ENCODE measurements at regions not wholly inside any gene's neighbourhood (a gene's known extent, or its start where the extent isn't known, plus 50 kb on each side); places are given as distances from the start of the nearest gene placed in this dataset.

- DNase-seq: no peak
These were observed 132.4 kb upstream of the CNTN1 start for GRCh38 chr12:40559865-40560264.

GRCh38 chr12:40560848-40561247, 131.4 kb upstream of the CNTN1 start:
- no peak for DNase-seq

GRCh38 chr12:40561395-40561966, 130.8 kb upstream of the CNTN1 start:
- no peak for DNase-seq

GRCh38 chr12:40565029-40565633, 127.1 kb upstream of the CNTN1 start:
- DNase-seq: no peak

GRCh38 chr12:40566271-40566670, 126.0 kb upstream of the CNTN1 start:
- no peak for DNase-seq

GRCh38 chr12:40569626-40570179, 122.5 kb upstream of the CNTN1 start:
- no peak for DNase-seq

- DNase-seq: no peak
These were observed 119.2 kb upstream of the CNTN1 start for GRCh38 chr12:40573024-40573423.

GRCh38 chr12:40575987-40576386, 116.3 kb upstream of the CNTN1 start:
- no peak for DNase-seq

- DNase-seq: no peak
These were observed 114.4 kb upstream of the CNTN1 start for GRCh38 chr12:40577834-40578233.

- no peak for DNase-seq
These were observed 112.6 kb upstream of the CNTN1 start for GRCh38 chr12:40579687-40580086.

GRCh38 chr12:40580346-40580745, 111.9 kb upstream of the CNTN1 start:
- DNase-seq: no peak

- no peak for DNase-seq
These were observed 110.3 kb upstream of the CNTN1 start for GRCh38 chr12:40581889-40582288.

GRCh38 chr12:40583743-40584142, 108.5 kb upstream of the CNTN1 start:
- DNase-seq: no peak

GRCh38 chr12:40584763-40585162, 107.5 kb upstream of the CNTN1 start:
- DNase-seq: no peak

GRCh38 chr12:40586823-40587222, 105.4 kb upstream of the CNTN1 start:
- no peak for DNase-seq

GRCh38 chr12:40587421-40587820, 104.8 kb upstream of the CNTN1 start:
- DNase-seq: no peak

- no peak for DNase-seq
These were observed 104.3 kb upstream of the CNTN1 start for GRCh38 chr12:40587970-40588369.

- no peak for DNase-seq
These were observed 95.1 kb upstream of the CNTN1 start for GRCh38 chr12:40597133-40597532.

- DNase-seq: no peak
These were observed 94.2 kb upstream of the CNTN1 start for GRCh38 chr12:40598073-40598472.

GRCh38 chr12:40602562-40602961, 89.7 kb upstream of the CNTN1 start:
- no peak for DNase-seq

- peak; percentile 13 for DNase-seq
These were observed 77.3 kb upstream of the CNTN1 start for GRCh38 chr12:40614923-40615322.

- DNase-seq: no peak
These were observed 76.6 kb upstream of the CNTN1 start for GRCh38 chr12:40615590-40615989.

GRCh38 chr12:40616383-40616915, 75.8 kb upstream of the CNTN1 start:
- DNase-seq: no peak

- DNase-seq: no peak
These were observed 73.6 kb upstream of the CNTN1 start for GRCh38 chr12:40618636-40619035.

GRCh38 chr12:40620564-40621019, 71.6 kb upstream of the CNTN1 start:
- no peak for DNase-seq
